Effector memory CD8-positive, alpha-beta T cell (primary cell): ENCODE measurements at regions not wholly inside any gene's neighbourhood (a gene's known extent, or its start where the extent isn't known, plus 50 kb on each side); places are given as distances from the start of the nearest gene placed in this dataset.

Experiments
- ATAC-seq: fragments of 150-1000 bp; cut with Tn5 transposase; replicated peaks from 2 replicates; pipeline ENCODE4 v1.10.0; 2021; ENCODE audit warnings: mild to moderate bottlenecking, moderate library complexity
- DNase-seq, 3 experiments: peaks; one replicate each; pipeline ENCODE4 v3.0.0; 2021
- H3K27ac Mint-ChIP-seq, 2 donors: one replicate each; pipeline ENCODE4 v1.8.0; 2022; ENCODE audit warnings: mild to moderate bottlenecking in 2 of 2, mixed read lengths in 2 of 2, moderate library complexity in 2 of 2
- H3K27me3 Mint-ChIP-seq, 2 donors: one replicate each; pipeline ENCODE4 v1.8.0; 2022; ENCODE audit warnings: mixed read lengths in 2 of 2
- H3K36me3 Mint-ChIP-seq: one replicate; pipeline ENCODE4 v1.8.0; 2022; ENCODE audit warnings: mild to moderate bottlenecking, moderate library complexity, mixed read lengths; ENCODE audit not compliant: insufficient read depth
- H3K4me1 Mint-ChIP-seq, 2 donors: one replicate each; pipeline ENCODE4 v1.8.0; 2022; ENCODE audit warnings: low read depth in 2 of 2, mixed read lengths in 2 of 2
- H3K4me3 Mint-ChIP-seq, 2 donors: one replicate each; pipeline ENCODE4 v1.8.0; 2022; ENCODE audit warnings: mild to moderate bottlenecking in 2 of 2, mixed read lengths in 2 of 2, moderate library complexity in 2 of 2
- H3K9me3 Mint-ChIP-seq, 2 donors: one replicate each; pipeline ENCODE4 v1.8.0; 2022; ENCODE audit warnings: mixed read lengths in 2 of 2

DNA sequence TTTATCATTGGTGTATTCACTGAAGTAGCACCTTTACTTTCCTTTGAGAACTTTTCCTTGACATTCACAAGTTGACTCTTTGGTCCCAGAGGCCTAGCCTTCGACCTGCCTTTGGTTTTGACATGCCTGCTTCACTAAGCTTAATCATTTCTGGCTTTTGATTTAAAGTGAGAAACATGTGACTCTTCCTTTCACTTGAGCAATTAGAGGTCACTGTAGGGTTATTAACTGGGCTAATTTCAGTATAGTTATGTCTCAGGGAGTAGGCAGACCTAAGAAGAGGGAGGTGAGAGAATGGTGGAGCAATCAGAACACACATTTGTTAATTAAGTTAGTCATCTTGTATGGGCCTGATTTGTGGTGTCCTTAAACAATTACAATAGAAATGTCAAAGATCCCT lies 1040.7 kb upstream of the SLC39A10 start:
- Mint-ChIP-seq H3K27me3 (no peaks in the 10 kb centered on the region), H3K27ac (no peak overlapping the region), H3K4me1 (no peaks in the 10 kb centered on the region), H3K36me3 (no peaks in the 10 kb centered on the region), H3K9me3 (no peaks in the 10 kb centered on the region), H3K4me3 (no peak overlapping the region)
- DNase-seq (no peak), ATAC-seq (no peak)

DNA sequence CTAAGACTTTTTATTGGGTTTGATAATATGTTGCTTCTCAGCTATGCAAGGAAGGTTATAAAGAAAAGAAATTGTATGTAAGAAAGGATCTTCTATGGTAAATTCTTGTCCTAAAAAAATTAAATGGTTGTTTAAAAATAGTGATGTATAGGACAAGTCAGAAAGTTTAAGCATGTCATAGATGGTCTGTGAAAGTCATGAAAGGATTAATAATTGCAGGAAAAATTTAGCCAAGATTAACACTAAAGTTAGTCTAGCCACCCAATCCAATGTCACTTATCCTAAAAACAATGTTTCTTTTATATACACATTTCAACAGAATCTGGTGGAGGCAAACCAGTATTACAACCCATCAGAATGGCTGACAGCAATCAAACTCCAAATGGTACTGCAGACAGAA lies 1046.7 kb upstream of the SLC39A10 start:
- DNase-seq (no peak), ATAC-seq (no peak)
- no peaks in the 10 kb centered on the region for H3K36me3 Mint-ChIP-seq
- H3K27me3 Mint-ChIP-seq = no peaks in the 10 kb centered on the region
- peaks cover 0 to 1% of the 10 kb centered on the region in 2 donors for H3K9me3 Mint-ChIP-seq
- H3K4me1 Mint-ChIP-seq = no peaks in the 10 kb centered on the region
- no peak overlapping the region for H3K27ac Mint-ChIP-seq
- H3K4me3 Mint-ChIP-seq = no peak overlapping the region

DNA sequence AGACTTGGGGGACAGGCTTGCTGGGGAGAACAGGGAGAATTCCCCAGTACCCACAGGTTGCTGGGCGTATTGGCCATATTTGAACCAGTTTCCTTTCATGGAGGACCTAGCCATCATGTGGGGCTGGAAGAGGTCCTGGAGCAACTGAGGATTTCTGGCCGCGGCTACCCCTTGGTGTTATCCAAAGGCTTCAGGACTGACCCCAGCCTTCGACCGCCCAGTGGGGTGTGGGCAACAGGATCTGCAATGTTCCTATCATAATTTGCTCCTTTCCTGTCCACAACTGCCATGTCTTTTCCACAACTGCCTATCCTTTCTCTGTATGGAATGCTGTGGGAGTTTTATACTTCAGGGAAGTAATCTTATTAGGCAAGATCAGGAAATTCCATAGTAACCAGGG lies 1053.6 kb upstream of the SLC39A10 start:
- H3K9me3 Mint-ChIP-seq = peaks cover 0 to 11% of the 10 kb centered on the region in 2 donors
- ATAC-seq (no peak), DNase-seq (no peak)
- no peaks in the 10 kb centered on the region for H3K36me3 Mint-ChIP-seq
- H3K4me1 Mint-ChIP-seq = no peaks in the 10 kb centered on the region
- H3K4me3 Mint-ChIP-seq = no peak overlapping the region
- no peak overlapping the region for H3K27ac Mint-ChIP-seq
- no peaks in the 10 kb centered on the region for H3K27me3 Mint-ChIP-seq

DNA sequence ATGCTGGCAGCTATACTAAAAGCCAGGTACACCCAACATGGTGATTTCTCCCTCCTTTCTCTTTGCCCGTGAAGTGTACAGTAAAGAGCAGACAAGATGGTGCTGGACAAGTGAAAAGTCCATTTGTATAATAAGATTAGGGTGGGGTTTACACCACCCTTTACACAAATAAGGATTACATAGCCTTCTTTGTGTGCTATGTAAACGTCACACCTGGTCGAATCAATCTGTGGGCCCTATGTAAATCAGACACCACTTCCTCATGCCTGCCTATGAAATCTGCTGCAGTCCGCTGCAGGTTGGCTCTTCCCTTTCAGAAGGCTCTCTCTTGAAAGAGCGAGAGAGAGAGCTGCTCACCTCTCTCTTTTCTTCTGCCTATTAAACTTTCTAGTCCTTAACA lies 1054.3 kb upstream of the SLC39A10 start:
- DNase-seq = no peak
- Mint-ChIP-seq H3K36me3 (no peaks in the 10 kb centered on the region), H3K27me3 (no peaks in the 10 kb centered on the region), H3K4me3 (no peak overlapping the region), H3K9me3 (peaks cover 0 to 11% of the 10 kb centered on the region in 2 donors), H3K27ac (no peak overlapping the region), H3K4me1 (no peaks in the 10 kb centered on the region)
- no peak for ATAC-seq

DNA sequence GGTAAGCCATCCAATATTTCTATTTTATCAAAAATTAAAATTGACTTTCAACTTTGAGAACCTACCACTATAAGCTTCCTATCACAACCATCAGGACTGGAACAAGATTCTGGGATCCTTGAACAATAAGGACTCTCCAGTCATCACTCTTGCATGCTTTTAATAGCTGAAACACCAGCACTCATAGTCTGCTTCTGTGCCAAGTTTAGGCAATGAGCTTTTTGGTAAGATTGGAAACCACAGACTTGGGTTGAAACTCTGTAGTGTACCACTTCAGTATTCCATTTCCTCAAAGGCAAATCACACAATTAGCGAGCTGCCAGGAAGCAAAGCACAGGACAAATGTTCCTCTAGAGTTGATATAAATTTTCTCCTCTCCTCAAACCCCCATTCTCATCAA lies 1065.8 kb upstream of the SLC39A10 start:
- Mint-ChIP-seq H3K36me3 (no peaks in the 10 kb centered on the region), H3K27ac (no peak overlapping the region), H3K27me3 (no peaks in the 10 kb centered on the region), H3K9me3 (peaks cover 0 to 9% of the 10 kb centered on the region in 2 donors), H3K4me1 (no peaks in the 10 kb centered on the region), H3K4me3 (no peak overlapping the region)
- DNase-seq (no peak), ATAC-seq (no peak)

DNA sequence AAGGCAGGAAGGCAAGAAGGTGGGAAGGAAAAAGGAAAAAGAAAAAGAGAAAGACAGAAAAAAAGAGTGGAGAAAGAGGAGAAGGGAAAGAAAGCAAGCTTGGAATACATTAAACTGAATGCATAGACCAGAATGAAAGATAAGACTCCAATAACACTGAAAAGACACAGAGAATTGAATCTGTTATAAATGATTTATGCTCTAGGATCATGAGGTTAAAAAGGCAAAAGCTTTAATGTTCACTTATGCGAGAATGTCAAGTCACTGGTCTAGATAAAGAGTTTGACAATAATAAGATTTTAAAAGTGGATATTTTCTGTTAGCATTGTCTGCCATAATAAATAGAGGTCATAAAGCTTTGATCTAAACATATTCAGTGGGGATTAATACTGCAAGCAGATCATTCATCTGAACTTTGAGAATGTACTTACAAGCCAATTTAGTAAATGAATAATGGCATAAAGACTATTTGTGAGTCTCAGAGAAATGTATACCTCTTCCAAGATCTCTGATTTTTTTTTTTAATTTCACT lies 1069.2 kb upstream of the SLC39A10 start:
- Mint-ChIP-seq H3K4me1 (no peaks in the 10 kb centered on the region), H3K36me3 (no peaks in the 10 kb centered on the region), H3K4me3 (no peak overlapping the region), H3K9me3 (no peaks in the 10 kb centered on the region), H3K27ac (no peak overlapping the region), H3K27me3 (no peaks in the 10 kb centered on the region)
- DNase-seq (no peak), ATAC-seq (no peak)

DNA sequence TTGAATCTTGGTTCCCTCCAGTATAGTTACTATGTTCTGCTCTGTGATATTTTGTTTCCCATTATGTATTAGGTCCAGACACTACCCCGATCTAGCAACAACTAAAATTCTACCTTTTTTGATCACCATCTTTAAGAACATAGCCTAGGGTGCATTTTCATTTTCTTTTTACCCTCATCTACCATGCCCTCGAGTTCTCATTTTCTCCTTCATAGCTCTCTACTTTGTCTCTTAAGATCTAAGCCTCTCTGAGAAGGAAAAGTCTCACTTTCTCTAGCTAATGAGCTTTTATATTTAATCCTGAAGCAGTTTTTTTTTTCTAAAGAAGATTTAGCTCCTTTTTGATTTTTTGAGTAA lies 1089.4 kb upstream of the SLC39A10 start:
- DNase-seq (no peak), ATAC-seq (no peak)
- no peaks in the 10 kb centered on the region for H3K4me1 Mint-ChIP-seq
- H3K36me3 Mint-ChIP-seq = no peaks in the 10 kb centered on the region
- H3K4me3 Mint-ChIP-seq = no peak overlapping the region
- H3K27me3 Mint-ChIP-seq = no peaks in the 10 kb centered on the region
- no peaks in the 10 kb centered on the region for H3K9me3 Mint-ChIP-seq
- H3K27ac Mint-ChIP-seq = no peak overlapping the region

DNA sequence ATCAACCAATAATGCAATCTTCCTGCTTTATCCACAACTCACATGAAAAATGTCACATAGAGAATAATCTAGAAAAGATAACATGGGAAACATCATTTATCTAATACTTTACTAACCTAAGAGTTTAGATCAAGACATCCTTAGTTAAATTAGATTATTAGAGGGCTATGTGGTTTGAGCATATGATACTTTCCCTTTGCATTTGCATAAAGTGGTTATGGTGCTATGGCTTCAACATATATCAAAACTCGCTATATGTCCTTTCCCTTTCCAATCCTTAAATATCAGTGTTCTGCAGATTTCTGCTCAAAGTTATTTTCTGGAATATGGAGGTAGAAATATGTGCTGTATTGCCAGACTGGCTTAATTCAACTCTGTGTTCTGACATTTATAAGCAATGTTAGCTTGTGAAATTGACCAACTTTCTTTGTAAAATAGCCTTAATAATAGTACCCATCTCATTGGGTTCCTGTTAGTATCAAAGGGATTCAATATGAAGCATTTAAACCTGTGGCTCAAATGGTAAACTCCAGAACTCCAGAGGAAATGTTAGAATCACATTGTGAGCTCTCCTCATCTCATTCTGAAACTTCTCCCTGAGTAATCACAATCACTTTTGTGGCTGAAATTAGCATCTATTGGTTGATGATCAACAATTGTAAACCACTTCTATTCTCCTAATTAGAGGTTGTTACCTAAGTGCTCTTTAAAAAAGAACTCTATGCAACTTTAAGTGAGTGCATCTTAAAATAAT lies 1089.9 kb upstream of the SLC39A10 start:
- H3K9me3 Mint-ChIP-seq = no peaks in the 10 kb centered on the region
- no peaks in the 10 kb centered on the region for H3K4me1 Mint-ChIP-seq
- H3K4me3 Mint-ChIP-seq = no peak overlapping the region
- no peaks in the 10 kb centered on the region for H3K27me3 Mint-ChIP-seq
- ATAC-seq (no peak), DNase-seq (no peak)
- H3K27ac Mint-ChIP-seq = no peak overlapping the region
- no peaks in the 10 kb centered on the region for H3K36me3 Mint-ChIP-seq

DNA sequence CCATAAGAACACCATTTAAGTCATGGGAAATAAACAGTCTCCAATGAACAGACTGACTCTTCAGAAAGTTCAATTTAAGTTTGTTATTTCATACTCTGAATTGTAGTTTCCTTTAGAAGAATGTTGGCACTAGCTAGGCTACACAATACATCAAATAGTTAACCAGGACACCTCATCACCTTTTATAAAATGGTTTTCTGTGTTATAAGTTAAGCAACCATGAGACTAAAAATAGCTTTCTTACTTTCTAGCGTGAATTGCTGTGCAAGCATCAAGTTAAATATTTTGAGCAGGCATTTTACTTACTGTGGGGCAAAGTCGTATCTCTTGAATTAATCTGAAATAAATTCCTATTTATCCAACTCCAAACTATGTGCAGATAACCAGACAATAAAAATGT lies 1092.6 kb upstream of the SLC39A10 start:
- H3K27me3 Mint-ChIP-seq = no peaks in the 10 kb centered on the region
- no peaks in the 10 kb centered on the region for H3K36me3 Mint-ChIP-seq
- no peaks in the 10 kb centered on the region for H3K9me3 Mint-ChIP-seq
- no peak overlapping the region for H3K4me3 Mint-ChIP-seq
- H3K4me1 Mint-ChIP-seq = no peaks in the 10 kb centered on the region
- DNase-seq (no peak), ATAC-seq (no peak)
- no peak overlapping the region for H3K27ac Mint-ChIP-seq

DNA sequence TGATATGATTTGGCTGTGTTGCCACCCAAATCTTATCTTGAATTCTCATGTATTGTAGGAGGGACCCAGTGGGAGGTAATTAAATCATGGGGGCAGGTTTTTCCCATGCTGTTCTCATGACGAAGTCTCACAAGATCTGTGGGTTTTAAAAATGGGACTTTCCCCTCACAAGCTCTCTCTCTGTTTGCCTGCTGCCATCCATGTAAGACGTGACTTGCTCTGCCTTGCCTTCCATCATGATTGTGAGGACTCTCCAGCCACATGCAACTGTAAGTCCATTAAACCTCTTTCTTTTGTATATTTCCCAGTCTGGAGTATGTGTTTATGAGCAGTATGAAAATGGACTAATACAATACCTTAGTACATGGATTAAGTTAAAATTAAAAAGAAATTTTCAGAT lies 1094.7 kb upstream of the SLC39A10 start:
- no peak for DNase-seq

DNA sequence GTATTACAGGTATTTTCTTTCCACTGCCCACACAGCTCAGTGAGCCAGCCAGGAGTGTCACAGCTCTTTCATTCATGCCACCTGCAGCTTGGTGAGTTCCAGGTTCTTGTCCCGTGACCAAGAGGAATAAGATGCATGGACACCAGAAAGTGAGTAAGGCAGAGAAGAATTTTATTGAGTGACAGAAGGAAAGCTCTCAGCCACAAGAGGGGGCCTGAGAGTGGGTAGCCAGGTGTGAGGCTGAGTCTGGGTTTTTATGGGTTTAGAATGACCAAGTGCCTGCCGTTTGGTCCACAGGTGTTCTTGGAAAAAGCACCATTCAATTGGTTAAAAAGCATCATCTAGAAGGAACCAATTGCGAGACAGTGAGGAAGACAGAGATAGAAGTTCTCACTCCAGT lies 1097.1 kb upstream of the SLC39A10 start:
- Mint-ChIP-seq H3K27ac (no peak overlapping the region), H3K4me1 (no peaks in the 10 kb centered on the region), H3K9me3 (no peaks in the 10 kb centered on the region), H3K4me3 (no peak overlapping the region), H3K27me3 (no peaks in the 10 kb centered on the region), H3K36me3 (no peaks in the 10 kb centered on the region)
- ATAC-seq = no peak
- DNase-seq = no peak

More for the DNA sequence above, 1094.7 kb upstream of the SLC39A10 start:
- Mint-ChIP-seq H3K4me3 (no peak overlapping the region), H3K9me3 (no peaks in the 10 kb centered on the region), H3K36me3 (no peaks in the 10 kb centered on the region), H3K27me3 (no peaks in the 10 kb centered on the region), H3K27ac (no peak overlapping the region), H3K4me1 (no peaks in the 10 kb centered on the region)
- ATAC-seq = no peak

DNA sequence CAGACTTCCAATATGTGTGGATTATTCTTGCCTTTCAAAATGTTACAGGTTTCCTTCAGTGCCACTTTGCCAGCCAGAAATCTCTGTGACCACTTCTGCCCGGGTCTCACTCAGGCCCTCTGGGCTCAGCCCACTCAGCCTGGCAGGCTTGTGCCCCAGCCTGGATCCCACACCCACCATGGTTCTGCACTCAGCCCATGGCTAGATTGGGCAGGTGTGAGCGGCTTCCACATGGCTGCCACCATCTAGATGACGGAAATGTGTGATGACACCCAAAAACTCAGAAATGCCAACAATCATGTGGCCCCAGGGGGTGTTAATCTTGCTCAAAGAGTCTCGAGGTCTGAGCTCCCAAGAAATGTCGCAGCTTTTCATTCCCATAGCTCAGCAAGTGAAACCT lies 1097.5 kb upstream of the SLC39A10 start:
- Mint-ChIP-seq H3K4me1 (no peaks in the 10 kb centered on the region), H3K36me3 (no peaks in the 10 kb centered on the region), H3K27ac (no peak overlapping the region), H3K27me3 (no peaks in the 10 kb centered on the region), H3K4me3 (no peak overlapping the region), H3K9me3 (no peaks in the 10 kb centered on the region)
- ATAC-seq (no peak), DNase-seq (no peak)

DNA sequence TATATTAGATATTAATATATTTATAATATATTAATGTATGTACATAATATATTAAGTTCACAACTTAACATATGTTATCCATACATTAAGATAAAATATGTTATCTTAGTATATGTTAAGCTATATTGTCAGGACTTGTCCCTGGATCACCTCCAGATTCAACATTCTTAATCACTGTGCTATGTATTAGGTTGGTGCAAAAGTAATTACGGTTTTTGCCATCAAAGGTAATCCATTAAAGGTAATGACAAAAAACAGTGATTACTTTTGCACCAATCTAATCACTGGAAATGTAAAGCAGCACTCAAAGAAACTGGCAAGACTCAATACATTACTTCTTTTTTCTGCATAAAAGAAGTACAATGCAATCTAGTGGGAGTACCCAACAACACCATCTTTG lies 1099.0 kb upstream of the SLC39A10 start:
- Mint-ChIP-seq H3K36me3 (no peaks in the 10 kb centered on the region), H3K27me3 (no peaks in the 10 kb centered on the region), H3K27ac (no peak overlapping the region), H3K9me3 (no peaks in the 10 kb centered on the region), H3K4me3 (no peak overlapping the region), H3K4me1 (no peaks in the 10 kb centered on the region)
- DNase-seq = no peak
- no peak for ATAC-seq

DNA sequence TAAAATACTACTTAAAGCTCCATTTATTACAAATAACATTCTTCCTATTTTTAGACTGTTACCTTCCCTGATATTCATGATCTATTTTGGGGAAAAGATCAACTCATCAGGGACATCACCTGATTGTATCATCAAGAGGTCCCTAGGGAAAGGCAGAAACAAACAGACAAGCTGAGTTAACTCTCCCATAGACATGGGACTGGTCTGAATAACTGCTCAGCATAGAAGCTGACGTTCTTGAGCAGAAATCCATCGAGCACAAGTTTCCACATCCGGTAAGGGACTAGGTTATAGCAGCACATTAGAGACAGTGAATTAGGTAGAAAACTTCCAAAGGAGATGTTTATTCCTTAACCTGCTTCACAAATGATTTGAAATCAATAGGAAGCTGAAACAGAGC lies 1100.4 kb upstream of the SLC39A10 start:
- no peak for ATAC-seq
- Mint-ChIP-seq H3K4me1 (no peaks in the 10 kb centered on the region), H3K9me3 (no peaks in the 10 kb centered on the region), H3K4me3 (no peak overlapping the region), H3K27ac (no peak overlapping the region), H3K27me3 (no peaks in the 10 kb centered on the region), H3K36me3 (no peaks in the 10 kb centered on the region)
- DNase-seq = no peak
